ENCODE measurements at regions not wholly inside any gene's neighbourhood (a gene's known extent, or its start where the extent isn't known, plus 50 kb on each side); places are given as distances from the start of the nearest gene placed in this dataset.
A peak's percentile ranks its signal among the peaks of the same experiment; 100 is the strongest.

- TF ChIP-seq SUZ12 (IDR thresholded peaks at IDR 0.05; ENCODE audit: low read depth, low read length): no peak
These were observed 74.7 kb downstream of the PTCHD4 start (continued) for GRCh38 chr6:48036316-48036715.

- Histone ChIP-seq H3K9me3 (ENCODE audit: low read length) (no peaks in the 10 kb centered on the region), H3K79me2 (ENCODE audit: insufficient read depth, low read length) (no peaks in the 10 kb centered on the region), H3K4me3 (replicated peaks in 1 of 3; ENCODE audit: insufficient read depth in 1 of 3, low read depth in 2 of 3, low read length in 3 of 3) (no peak overlapping the region), H3K4me2 (ENCODE audit: low read depth, low read length) (no peak overlapping the region), H3K4me1 (ENCODE audit: insufficient read depth, low read length) (peaks cover 13% of the 10 kb centered on the region), H4K20me1 (ENCODE audit: insufficient read depth, low read length) (no peaks in the 10 kb centered on the region), H3K9ac (ENCODE audit: insufficient read depth, low read depth, low read length) (no peak overlapping the region), H3K36me3 (replicated peaks in 1 of 2; ENCODE audit: control insufficient read depth in 1 of 2, insufficient read depth in 2 of 2, low read length in 2 of 2) (peaks cover 0 to 2% of the 10 kb centered on the region in 2 experiments; a peak in 3 of 5 replicates), H3K27me3 (ENCODE audit: control insufficient read depth in 1 of 2, insufficient read depth in 2 of 2, low read length in 2 of 2) (no peaks in the 10 kb centered on the region), H3K27ac (ENCODE audit: extremely low read length, insufficient read depth, low read length) (no peak overlapping the region), H2AFZ (ENCODE audit: low read length) (no peak overlapping the region)
- in situ Hi-C loops (cut with HindIII; ENCODE audit: extremely low pct_ligation_motif_present, low pct_unique_long_range_greater_than_20kb) (no loop called here), intact Hi-C loops (cut with micrococcal nuclease; ENCODE audit: unreplicated experiment) (no loop called here)
- no TSS peak for BruUV-seq (replicated peaks)
- TF ChIP-seq, protein P1, sequence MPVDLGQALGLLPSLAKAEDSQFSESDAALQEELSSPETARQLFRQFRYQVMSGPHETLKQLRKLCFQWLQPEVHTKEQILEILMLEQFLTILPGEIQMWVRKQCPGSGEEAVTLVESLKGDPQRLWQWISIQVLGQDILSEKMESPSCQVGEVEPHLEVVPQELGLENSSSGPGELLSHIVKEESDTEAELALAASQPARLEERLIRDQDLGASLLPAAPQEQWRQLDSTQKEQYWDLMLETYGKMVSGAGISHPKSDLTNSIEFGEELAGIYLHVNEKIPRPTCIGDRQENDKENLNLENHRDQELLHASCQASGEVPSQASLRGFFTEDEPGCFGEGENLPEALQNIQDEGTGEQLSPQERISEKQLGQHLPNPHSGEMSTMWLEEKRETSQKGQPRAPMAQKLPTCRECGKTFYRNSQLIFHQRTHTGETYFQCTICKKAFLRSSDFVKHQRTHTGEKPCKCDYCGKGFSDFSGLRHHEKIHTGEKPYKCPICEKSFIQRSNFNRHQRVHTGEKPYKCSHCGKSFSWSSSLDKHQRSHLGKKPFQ (CRISPR knock-in tag; IDR thresholded peaks at IDR 0.05; ENCODE audit: insufficient replicate concordance): no peak
- TF ChIP-seq ZNF331 (CRISPR knock-in tag; IDR thresholded peaks at IDR 0.05) (no peak), MEIS2 (CRISPR knock-in tag; IDR thresholded peaks at IDR 0.05) (no peak), ZFP90 (CRISPR knock-in tag; IDR thresholded peaks at IDR 0.05; ENCODE audit: borderline replicate concordance) (no peak), CBX5 (CRISPR knock-in tag; IDR thresholded peaks at IDR 0.05; ENCODE audit: borderline replicate concordance) (no peak), KLF16 (CRISPR knock-in tag; IDR thresholded peaks at IDR 0.05) (no peak), RORA (CRISPR knock-in tag; IDR thresholded peaks at IDR 0.05) (no peak), ZNF7 (CRISPR knock-in tag; IDR thresholded peaks at IDR 0.05) (no peak), BCL3 (CRISPR knock-in tag; IDR thresholded peaks at IDR 0.05) (no peak), WIZ (CRISPR knock-in tag; IDR thresholded peaks at IDR 0.05) (no peak), FOXM1 (CRISPR knock-in tag; IDR thresholded peaks at IDR 0.05) (no peak), REL (CRISPR knock-in tag; conservative IDR thresholded peaks at IDR 0.05) (no peak), ZNF264 (CRISPR knock-in tag; IDR thresholded peaks at IDR 0.05) (no peak), ZFP37 (CRISPR knock-in tag; IDR thresholded peaks at IDR 0.05; ENCODE audit: borderline replicate concordance) (no peak), SRSF4 (IDR thresholded peaks at IDR 0.05; ENCODE audit: low read depth, low read length, poor library complexity, severe bottlenecking) (no peak), KDM5B (CRISPR knock-in tag; IDR thresholded peaks at IDR 0.05; ENCODE audit: borderline replicate concordance) (no peak)
- TF ChIP-seq, protein P2, sequence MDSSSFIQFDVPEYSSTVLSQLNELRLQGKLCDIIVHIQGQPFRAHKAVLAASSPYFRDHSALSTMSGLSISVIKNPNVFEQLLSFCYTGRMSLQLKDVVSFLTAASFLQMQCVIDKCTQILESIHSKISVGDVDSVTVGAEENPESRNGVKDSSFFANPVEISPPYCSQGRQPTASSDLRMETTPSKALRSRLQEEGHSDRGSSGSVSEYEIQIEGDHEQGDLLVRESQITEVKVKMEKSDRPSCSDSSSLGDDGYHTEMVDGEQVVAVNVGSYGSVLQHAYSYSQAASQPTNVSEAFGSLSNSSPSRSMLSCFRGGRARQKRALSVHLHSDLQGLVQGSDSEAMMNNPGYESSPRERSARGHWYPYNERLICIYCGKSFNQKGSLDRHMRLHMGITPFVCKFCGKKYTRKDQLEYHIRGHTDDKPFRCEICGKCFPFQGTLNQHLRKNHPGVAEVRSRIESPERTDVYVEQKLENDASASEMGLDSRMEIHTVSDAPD (CRISPR knock-in tag; IDR thresholded peaks at IDR 0.05): no peak
- TF ChIP-seq, protein P3, sequence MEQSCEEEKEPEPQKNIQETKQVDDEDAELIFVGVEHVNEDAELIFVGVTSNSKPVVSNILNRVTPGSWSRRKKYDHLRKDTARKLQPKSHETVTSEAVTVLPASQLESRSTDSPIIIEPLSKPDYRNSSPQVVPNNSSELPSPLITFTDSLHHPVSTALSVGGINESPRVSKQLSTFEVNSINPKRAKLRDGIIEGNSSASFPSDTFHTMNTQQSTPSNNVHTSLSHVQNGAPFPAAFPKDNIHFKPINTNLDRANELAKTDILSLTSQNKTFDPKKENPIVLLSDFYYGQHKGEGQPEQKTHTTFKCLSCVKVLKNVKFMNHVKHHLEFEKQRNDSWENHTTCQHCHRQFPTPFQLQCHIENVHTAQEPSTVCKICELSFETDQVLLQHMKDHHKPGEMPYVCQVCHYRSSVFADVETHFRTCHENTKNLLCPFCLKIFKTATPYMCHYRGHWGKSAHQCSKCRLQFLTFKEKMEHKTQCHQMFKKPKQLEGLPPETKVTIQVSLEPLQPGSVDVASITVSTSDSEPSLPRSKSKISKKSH (CRISPR knock-in tag; IDR thresholded peaks at IDR 0.05; ENCODE audit: borderline replicate concordance): no peak
- DNase-seq (ENCODE audit: low spot score): peak; percentile 28
- ChIA-PET CTCF (ENCODE audit: low intra/inter-chr PET ratio, low total read pairs) (no interaction called here), POLR2A (no interaction called here)
- no peak for ATAC-seq
- FAIRE-seq: no peak
- WGBS (ENCODE audit: low lambda C conversion rate): 94% methylated on average over 5 of the region's 5 CpGs
These were observed 78.8 kb downstream of the PTCHD4 start for GRCh38 chr6:48032151-48032550.
